ENCODE measurements at regions not wholly inside any gene's neighbourhood (a gene's known extent, or its start where the extent isn't known, plus 50 kb on each side); places are given as distances from the start of the nearest gene placed in this dataset.

DNA sequence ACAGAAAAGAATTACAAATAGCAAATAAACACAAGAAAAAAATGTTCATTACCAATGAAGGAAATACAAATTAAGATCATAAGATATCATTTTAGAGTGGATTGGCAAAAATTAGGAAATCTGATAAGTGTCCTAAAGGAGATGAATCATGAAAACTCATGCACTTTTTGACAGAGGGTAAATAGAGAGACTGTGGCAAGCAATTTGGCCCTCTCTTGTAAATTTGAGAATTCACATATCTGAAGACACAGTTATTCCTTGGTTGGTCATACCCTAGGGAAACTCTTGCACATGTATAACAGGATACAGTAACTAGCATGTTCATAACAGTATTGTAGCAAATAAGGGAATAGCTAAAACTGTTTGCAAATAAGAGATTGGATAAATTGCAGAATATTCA is 246.0 kb upstream of the GADL1 start:
- no peak for DNase-seq (ENCODE audit: low read depth, low spot score)

DNA sequence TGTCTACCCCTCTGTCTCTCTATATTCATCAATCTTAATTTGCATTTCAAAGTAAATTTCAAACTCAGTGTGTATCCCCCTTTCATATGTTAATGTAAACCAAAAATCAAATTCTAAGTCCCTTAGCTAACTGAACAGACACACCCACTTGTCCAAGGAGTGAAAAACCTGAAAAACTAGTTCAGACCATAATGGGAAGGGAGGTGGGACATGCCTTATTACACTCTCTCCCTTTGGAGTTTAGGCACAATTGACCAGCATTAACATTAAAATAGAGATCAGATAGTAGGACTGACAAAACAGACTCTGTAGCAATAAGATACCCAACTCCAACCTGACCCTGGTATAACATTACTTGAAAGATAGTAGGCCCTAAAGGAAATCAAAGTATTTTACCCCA is 247.7 kb upstream of the GADL1 start:
- no peak for DNase-seq (ENCODE audit: low read depth, low spot score)

DNA sequence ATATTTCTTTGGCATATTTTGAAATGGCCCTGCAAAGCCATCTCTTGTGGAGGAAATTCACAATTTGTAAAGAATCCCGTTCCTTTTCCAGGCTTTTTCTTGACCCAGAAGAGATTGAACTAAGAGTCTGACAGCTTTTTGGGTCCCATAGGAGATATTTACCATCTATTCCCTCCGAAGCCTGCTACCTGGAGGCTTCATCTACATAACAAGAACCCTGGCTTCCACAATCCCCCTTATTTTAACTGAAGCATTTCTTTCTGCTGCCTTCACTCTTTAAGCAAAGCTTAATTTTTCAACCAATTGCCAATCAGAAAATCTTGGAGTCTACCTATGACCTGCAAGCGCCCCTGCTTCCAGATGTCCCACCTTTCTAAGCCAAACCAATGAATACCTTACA is 248.1 kb upstream of the GADL1 start:
- no peak for DNase-seq (ENCODE audit: low read depth, low spot score)

DNA sequence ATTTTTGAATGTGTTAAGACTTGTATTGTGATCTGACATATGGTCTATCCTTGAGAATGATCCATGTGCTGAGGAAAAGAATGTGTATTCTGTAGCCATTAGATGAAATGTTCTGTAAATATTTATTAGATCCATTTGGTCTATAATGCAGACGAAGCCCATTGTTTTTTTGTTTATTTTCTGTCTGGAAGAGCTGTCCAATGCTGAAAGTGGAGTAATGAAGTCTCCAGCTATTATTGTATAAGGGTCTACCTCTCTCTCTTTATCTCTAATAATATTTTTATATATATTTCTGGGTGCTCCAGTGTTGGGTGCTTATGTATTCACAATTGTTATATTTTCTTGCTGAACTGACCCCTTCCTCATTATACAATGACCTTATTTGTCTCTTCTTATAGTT is 250.6 kb upstream of the GADL1 start:
- DNase-seq (ENCODE audit: low read depth, low spot score): no peak

DNA sequence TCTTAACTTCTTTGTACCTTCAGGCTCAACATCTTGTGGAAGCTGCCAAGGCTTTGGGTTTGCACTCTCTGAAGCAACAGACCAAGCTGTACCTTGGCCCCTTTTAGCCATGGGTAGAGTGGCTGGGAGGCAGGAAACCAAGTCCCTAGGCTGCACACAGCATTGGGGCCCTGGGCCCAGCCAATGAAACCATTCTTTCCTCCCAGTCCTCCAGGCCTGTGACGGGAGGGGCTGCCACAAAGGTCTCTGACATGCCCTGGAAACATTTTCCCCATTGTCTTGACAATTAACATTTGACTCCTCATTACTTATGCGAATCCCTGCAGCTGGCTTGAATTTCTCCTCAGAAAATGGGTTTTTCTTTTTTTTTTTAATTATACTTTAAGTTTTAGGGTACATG is 253.1 kb upstream of the GADL1 start:
- no peak for DNase-seq (ENCODE audit: low read depth, low spot score)

DNA sequence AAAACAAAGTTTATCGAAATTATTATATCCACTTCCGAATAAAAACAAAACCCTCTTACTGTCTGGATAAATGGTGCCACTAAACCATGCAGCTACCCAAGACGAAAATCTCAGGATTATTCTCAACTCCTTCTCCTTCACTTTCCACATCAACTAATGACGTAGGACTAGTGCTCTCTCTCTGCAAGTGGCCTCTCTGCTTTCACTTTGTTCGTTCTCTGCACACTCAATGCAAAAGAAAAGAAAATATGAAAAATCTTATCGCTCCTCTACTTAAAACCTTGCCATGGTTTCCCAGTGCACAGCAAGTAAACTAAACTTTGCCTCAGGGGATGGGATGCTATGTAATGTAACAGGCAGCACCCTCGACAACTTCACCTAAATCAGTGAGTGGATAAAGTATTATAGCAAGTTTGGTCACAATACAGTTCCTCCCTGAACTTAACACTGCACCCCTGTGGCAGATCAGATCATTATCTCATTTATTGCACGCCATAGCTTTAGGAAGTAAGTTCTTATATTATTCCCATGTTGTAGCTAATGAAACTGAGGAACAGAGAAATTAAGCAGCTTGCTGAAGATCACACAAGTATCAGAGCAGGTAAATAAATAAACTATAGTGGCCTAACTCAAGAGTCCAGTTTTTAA is 262.7 kb upstream of the GADL1 start:
- DNase-seq (ENCODE audit: low read depth, low spot score): no peak

DNA sequence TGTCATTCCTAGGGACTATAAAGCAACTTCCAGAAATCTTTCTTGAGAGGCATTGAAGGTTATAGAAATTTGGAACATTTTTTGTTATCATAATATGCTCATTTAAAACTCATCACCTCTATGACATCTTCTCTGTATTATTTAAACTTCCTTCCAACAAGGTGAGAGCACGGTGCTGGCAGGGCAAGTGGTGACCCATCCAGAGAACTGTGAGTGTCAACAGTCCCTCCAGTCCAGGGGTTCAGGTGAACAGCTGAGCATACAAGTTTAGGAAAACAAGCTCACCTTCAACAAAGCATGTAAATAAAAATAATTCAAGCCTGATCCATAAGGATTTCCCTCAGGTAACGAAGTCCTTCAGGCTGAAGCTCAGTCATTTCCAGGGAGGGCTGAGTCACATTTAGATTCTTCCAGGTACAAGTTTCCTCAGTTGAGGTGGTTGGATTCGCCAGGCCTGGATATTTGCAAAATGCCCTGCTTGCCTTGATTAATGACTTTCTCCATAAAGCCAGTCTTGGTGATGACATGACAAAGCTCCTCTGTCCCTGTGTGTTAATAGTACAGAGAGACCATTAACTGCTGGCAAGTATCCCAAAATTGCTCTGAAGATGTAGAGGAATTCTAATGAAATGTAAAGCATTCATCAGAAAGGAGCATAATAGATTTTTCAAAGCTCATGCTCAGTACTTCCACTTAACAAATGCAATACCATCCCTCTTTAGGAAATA is 263.6 kb upstream of the GADL1 start:
- DNase-seq (ENCODE audit: low read depth, low spot score): no peak

DNA sequence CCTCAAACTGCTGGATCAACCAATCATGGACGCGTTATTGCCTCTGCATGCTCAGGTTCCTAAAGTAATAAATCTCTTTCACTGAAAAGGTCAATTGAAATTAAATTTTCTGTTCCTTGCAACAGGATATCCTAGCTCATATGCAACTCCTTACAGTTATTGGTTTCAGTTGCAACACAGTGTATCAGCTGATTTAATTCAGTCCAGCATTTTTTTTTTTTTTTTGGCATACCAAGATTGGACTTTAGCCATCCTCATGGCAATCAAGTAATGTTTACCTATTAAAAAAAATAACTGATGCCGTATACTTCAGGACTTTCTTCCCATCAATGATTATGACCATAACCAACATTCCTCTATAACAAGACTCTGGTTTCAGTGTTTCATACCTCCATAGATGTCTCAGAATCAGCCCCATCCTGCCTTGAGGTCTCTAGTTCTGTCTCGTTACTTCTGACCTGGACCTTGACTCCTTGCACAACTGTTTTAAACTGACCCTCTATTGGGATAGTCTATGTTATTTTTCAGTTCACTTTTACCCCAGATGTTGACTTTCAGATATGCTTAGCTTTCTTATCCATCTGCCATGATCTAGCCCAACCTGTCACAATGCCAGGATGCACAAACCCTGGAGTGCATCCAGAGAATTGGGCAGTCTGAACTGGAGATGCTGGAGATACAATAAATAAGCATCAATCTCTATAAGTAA is 265.0 kb upstream of the GADL1 start:
- no peak for DNase-seq (ENCODE audit: low read depth, low spot score)

DNA sequence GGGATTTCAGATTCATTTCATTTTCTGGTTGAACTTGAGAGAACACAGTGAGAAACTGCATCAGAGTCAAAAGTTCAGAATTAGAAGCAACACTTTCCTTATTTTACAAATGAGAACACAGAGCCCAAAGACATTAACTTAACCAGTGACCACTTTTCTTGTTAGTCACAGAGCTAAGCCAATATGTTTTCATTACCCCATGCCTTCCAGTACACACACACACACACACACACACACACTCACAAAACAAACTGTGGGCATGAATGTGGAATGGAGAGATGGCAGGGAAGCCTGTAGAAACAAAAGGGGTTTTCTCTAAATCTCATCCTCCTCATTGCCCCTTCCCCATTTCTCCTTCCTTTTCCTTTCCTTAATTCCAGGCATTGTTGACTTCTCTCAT is 267.4 kb upstream of the GADL1 start:
- DNase-seq (ENCODE audit: low read depth, low spot score): no peak

DNA sequence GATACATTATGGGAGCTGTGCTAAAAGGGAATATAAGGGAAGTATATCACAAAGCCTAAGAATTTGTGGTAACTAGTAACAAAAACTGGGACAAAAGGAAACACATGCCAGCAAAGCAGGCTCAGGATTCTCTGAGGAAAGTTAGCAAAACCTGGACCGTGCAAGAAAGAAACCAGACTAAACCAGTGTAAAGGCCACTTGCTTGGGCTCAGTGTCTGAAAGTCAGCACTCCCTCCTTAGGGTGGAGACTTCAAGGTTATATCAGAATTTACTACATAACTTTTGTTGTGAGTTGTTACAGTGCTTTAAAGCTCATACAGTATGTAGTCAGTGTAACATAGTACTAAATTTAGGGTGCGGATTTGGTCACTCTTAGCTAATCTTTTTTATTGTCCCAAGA is 269.9 kb upstream of the GADL1 start:
- no peak for DNase-seq (ENCODE audit: low read depth, low spot score)

DNA sequence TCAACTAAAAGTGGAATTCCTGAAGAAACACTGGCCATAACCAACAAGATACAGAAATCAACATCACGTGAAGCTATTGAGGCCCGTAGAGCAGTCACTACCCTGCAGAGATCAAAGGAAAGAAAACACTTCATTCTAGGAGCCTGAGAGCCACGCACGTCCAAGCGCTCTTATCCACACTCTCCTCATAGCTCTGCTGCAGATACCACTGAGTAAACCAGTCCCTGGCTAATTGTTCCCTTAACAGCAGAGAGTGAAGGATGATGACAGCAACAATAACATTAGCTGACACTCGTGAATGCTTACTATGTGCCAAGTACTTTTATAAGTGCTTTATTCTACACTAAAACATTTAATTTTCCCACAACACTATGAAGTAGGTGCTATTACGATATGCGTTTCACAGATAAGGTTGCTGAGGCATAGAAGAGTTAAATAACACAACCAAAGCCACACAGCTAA is 271.0 kb upstream of the GADL1 start:
- no peak for DNase-seq (ENCODE audit: low read depth, low spot score)

DNA sequence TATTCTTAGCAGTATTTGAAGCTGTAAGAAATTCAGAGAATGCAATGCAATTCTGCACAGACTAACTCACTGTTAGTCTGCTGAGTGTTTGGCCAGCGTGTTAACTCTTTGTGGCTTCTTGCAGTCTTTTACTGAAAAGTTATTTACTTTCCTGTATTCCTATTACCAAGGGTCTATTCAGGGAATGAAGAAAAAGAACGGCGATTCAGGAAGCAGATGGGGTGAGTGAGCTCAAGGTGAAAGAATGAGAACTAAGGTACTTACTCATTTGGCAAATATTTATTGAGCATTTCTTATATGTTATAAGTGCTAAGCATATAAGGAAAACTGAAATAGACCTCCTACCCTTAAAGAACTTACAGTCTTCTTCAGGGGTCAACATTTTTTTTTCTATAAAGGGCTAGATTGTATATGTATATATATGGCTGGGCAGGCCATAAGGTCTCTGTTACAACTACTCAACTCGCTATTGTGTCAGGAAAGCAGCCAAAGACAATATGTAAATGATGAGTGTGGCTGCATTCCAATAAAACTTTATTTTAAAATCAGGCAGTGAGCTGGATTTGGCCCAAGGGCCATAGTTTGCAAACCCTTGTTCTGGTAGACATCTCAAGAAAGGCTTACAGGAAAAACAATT is 271.9 kb upstream of the GADL1 start:
- DNase-seq (ENCODE audit: low read depth, low spot score): no peak

DNA sequence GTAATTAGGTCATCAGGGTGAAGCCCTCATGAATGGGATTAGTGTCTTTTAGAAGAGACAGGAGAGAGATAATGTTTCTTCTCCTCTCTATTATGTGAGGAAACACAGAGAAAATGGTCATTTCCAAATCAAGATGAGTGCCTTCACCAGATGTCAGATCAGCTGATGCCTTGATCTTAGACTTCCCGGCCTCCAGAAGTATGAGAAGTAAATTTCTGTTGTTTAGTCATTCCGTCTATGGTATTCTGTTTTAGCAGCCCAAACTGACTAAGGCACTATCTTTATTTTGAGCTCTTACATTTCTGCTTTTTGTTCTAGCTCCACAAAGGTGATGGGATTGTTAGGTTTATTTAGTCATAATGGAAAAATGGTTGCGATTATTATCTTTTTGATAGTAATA is 273.2 kb upstream of the GADL1 start:
- no peak for DNase-seq (ENCODE audit: low read depth, low spot score)

DNA sequence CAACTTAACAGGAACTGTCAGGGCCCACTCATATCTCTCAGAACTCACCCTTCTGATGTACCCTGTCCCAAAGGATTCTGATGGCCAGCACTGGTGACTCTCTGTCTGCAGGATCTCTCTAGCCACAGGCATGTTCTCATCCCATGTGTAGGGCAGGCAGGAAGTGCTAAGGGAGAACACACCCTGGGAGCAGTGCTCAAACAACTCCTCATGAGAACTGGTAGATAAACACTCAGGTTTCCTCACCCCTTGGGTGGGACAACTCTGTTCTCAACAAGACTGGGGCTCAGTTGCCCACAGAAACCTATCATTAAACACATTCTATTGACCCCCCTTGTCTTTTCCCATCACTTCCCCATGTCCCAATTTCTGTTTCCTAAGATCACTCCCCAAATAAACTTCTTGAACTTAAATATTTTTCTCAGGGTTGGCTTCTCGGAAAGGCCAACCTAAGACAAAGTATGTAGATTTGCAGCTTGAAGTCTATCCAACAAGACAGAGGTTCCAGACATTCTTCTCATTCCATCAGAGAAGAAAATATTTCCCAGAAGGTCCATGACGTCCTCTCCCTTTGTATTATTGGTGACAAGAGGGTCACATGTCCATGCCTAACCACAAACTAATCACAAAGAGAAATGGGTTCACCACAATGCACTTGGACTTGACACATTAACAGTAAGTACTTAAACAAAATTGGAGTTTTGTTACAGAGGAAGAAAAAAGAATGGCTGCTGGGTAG is 276.6 kb upstream of the GADL1 start:
- DNase-seq (ENCODE audit: low read depth, low spot score): no peak

DNA sequence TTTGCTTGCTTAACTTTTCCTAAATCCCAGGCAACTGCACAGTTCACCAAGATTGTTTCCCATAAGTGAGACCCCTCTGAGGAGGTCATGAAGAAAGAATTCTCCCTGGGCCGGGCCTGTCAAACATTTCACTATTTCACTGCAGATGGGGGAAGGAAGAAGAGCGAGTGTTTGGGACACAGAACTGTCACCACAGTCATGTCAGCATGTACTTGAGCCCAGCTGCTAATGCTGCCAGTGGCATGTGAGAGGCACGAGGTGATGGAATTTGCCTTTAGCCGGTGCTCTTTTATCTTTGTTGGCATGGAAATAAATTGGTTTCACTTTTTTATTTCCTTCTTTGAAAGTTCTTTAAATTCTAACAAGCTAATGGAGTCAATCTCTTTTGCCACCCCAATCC is 277.9 kb upstream of the GADL1 start:
- no peak for DNase-seq (ENCODE audit: low read depth, low spot score)

DNA sequence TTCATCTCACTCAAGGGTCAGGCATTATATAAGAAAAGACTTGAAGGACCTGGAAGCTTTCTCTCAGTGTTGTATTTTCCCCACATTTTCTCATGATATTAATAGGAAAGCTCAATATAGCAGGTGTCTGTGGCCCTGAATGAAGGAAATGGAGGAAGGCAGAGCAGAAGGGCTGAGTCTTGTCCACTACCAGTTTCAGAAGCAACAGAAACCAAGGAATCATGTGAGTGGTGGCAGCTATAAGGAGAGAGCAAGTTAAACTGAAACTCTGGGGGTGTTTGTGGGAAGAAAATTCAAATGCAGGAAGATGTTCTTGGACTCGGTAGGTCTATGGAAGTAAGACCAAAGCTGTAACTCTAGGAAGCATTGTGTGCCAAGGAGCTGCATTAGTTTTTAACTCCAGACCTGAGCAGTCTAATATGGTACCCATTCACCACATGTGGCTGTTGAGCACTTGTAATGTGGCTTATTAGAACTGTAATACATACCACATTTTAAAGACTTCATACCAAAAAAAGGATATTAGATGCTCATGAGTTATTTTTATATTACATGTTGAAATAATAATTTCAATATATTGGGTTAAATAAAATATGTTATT is 278.8 kb upstream of the GADL1 start:
- no peak for DNase-seq (ENCODE audit: low read depth, low spot score)

DNA sequence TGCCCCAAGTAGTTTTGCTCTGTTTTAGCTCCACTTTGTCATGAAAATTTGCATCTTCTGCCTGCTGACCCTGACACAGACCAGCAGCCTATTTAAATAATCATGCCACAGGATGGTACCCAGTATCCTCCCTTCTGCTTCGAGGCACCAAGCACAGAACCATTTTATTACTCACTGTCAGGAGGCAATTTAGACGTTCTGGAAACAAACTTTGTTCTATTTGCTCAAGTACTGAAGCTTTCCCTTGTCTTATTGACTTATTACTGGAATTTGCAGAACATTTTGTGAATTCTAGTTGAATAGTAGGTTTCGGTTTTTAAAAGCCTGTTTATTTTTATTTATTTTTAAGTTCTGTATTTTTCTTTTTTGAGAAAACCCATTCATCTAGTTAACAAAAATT is 279.6 kb upstream of the GADL1 start:
- no peak for DNase-seq (ENCODE audit: low read depth, low spot score)

DNA sequence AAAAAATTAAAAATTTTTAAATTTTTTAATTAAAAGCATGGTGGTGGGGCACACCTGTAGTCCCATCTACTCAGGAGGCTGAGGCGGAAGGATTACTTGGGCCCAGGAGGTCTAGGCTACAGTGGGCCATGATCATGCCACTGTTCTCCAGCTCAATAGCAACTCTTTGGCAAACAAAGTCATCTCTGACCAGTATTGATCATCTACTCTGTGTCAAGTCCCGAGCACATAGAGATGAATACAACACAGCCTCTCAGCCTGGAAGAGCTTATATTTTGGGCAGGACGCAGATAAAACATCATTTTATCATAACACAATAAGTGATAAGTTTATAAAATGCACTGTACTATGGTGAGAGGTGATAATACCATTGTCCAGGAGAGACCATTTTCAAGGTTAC is 281.6 kb upstream of the GADL1 start:
- DNase-seq (ENCODE audit: low read depth, low spot score): no peak

DNA sequence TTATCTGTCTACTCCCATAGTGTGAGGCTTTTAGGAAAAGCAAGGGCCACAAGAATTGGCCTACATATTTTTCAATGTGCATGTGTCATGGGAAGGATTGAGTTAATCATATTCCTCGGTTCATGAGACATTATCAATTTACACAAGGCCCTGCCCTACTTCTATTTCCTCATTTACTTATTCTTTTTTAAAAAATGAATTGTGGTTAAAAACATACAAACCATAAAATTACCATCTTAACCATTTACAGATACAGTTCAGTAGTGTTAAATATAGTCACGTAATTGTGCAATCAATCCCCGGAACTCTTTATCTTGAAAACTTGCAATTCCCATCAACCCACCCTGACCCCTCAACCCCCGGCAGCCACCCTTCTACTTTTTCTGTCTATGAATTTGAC is 284.0 kb upstream of the GADL1 start:
- no peak for DNase-seq (ENCODE audit: low read depth, low spot score)

DNA sequence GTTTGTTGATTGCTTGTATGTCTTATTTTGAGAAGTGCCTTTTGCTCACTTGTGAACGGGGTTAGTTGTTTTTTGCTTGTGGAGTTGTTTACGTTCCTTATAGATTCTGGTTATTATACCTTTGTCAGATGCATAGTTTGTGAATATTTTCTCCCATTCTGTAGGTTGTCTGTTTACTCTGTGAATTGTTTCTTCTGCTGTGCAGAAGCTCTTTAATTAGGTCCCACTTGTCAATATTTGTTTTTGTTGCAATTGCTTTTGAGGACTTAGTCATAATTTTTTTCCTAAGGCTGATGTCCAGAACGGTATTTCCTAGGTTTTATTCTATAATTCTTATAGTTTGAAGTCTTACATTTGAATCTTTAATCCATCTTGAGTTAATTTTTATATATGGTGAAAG is 285.3 kb upstream of the GADL1 start:
- no peak for DNase-seq (ENCODE audit: low read depth, low spot score)

DNA sequence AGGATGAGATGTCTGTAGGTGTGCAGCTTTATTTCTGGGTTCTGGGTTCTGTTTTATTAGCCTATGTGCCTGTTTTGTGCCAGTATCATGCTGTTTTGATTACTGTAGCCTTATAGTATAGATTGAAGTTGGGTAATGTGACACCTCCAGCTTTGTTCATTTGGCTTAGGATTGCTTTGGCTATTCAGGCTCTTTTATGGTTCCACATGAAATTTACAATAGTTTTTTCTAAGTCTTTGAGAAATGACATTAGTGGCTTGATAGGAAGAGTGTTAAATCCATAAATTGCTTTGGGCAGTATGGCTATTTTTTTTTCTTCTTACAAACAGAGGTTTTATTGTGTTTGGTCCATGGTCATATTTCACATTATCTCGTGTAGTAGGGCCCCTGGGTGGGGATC is 285.8 kb upstream of the GADL1 start:
- DNase-seq (ENCODE audit: low read depth, low spot score): no peak

Measured in activated naive CD8-positive, alpha-beta T cell treated with anti-CD3 and anti-CD28 coated beads, Interleukin-2, amount 50 U/mL, for 16 hours (primary cell).